ENCODE measurements at regions not wholly inside any gene's neighbourhood (a gene's known extent, or its start where the extent isn't known, plus 50 kb on each side); places are given as distances from the start of the nearest gene placed in this dataset.

GRCh38 chr5:26181582-26181981 lies 856.8 kb downstream of the CDH9 start:
- Histone ChIP-seq H3K27me3 (no peaks in the 10 kb centered on the region), H3K4me3 (no peak overlapping the region), H3K36me3 (replicated peaks in 1 of 2) (no peaks in the 10 kb centered on the region), H3K9me3 (replicated peaks in 1 of 3) (no peaks in the 10 kb centered on the region), H3K27ac (no peak overlapping the region), H3K4me1 (replicated peaks in 1 of 2) (no peaks in the 10 kb centered on the region)
- 80 to 96% (median 88%) methylated on average over 1 of the region's 1 CpG for WGBS, 4 donors
- DNase-seq: no peak
- intact Hi-C loops (cut with DNase I): no loop called here
- no peak for TF ChIP-seq POLR2A (IDR thresholded peaks at IDR 0.05)
- TF ChIP-seq, protein P1, sequence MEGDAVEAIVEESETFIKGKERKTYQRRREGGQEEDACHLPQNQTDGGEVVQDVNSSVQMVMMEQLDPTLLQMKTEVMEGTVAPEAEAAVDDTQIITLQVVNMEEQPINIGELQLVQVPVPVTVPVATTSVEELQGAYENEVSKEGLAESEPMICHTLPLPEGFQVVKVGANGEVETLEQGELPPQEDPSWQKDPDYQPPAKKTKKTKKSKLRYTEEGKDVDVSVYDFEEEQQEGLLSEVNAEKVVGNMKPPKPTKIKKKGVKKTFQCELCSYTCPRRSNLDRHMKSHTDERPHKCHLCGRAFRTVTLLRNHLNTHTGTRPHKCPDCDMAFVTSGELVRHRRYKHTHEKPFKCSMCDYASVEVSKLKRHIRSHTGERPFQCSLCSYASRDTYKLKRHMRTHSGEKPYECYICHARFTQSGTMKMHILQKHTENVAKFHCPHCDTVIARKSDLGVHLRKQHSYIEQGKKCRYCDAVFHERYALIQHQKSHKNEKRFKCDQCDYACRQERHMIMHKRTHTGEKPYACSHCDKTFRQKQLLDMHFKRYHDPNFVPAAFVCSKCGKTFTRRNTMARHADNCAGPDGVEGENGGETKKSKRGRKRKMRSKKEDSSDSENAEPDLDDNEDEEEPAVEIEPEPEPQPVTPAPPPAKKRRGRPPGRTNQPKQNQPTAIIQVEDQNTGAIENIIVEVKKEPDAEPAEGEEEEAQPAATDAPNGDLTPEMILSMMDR (IDR thresholded peaks at IDR 0.05): no peak

DNA sequence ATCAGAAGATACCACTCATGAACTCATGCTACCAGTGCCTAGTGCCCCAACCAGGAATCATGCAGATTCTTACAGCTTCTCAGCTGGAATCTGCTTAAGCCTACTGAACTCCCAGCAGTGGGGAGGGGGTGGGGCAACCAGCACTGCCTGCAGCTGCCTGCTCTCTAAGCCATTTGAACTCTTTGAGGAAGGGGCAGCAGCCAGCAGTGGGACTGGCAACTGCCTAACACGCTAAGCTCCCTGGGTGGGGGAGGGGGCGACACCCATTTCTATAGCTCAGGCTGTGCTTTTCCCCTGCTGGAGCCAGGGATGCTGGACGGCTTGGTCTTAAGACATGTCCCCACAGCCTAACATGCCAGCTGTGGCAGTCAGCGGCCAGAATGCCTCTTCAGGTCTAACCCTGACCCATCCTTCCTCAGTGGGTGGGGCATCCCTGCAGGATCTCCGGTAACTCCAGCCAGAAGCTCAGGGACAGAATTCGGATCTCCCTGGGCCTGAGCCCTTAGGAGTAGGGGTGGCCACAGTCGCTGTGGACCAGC lies 889.7 kb downstream of the CDH9 start:
- H3K4me3 ChIP-seq: no peak overlapping the region
- TF ChIP-seq, protein P1 (IDR thresholded peaks at IDR 0.05): no peak
- TF ChIP-seq POLR2A (IDR thresholded peaks at IDR 0.05): no peak
- no peaks in the 10 kb centered on the region for H3K36me3 ChIP-seq (replicated peaks in 1 of 2)
- no peaks in the 10 kb centered on the region for H3K9me3 ChIP-seq (replicated peaks in 1 of 3)
- H3K4me1 ChIP-seq (replicated peaks in 1 of 2): no peaks in the 10 kb centered on the region
- intact Hi-C loops (cut with DNase I): no loop called here
- WGBS, 4 donors: 79 to 86% (median 84%) methylated on average over 1 to 7 of the region's 7 CpGs; no CpG with 5 or more reads in 1 of the 4 donors
- H3K27me3 ChIP-seq: no peaks in the 10 kb centered on the region
- H3K27ac ChIP-seq: no peak overlapping the region
- DNase-seq: no peak

DNA sequence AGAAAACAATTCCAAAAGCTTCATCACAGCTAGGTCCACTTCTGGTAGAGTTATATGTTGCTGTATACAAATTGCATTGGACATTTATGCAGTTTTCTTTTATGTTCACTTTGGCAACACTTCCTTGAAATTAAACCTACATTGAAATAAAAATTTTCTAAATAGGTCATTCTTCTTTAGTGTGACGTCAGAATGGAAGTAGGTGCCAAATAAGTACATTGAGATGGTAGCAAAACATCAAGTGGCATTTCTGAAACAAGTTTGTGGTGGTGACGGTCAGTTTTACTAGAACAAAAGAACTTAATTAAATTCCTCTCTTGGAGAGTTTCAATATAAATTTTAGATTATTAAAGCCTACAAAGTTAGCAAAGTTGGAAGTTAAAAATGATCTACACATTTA lies 895.1 kb downstream of the CDH9 start:
- Histone ChIP-seq H3K27ac (no peak overlapping the region), H3K4me3 (no peak overlapping the region), H3K27me3 (no peaks in the 10 kb centered on the region), H3K4me1 (replicated peaks in 1 of 2) (no peaks in the 10 kb centered on the region), H3K9me3 (replicated peaks in 1 of 3) (no peaks in the 10 kb centered on the region), H3K36me3 (replicated peaks in 1 of 2) (no peaks in the 10 kb centered on the region)
- DNase-seq: no peak
- TF ChIP-seq, protein P1 (IDR thresholded peaks at IDR 0.05): no peak
- no peak for TF ChIP-seq POLR2A (IDR thresholded peaks at IDR 0.05)
- intact Hi-C loops (cut with DNase I): no loop called here
- WGBS, 4 donors: 61 to 69% (median 64%) methylated on average over 2 of the region's 2 CpGs

DNA sequence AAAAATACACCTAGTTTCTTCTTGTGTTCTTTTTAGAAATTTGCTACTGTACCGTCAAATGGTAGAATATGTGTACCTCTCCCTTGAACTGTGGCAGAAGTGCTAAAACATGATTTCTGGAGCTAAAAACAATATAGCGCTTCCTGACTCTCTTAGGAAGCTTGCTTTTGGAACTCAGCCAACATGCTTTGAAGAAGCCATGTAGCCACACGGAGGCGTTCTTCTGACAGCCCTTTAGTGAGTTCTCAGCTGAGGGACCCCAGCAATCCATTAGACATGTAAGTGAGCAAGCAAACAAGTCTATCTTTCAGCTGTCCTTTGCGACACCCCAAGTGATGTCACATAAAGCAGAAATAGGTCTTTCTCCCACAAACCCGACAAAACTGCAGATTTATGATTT lies 917.0 kb downstream of the CDH9 start:
- Histone ChIP-seq H3K27me3 (no peaks in the 10 kb centered on the region), H3K9me3 (replicated peaks in 1 of 3) (no peaks in the 10 kb centered on the region), H3K4me3 (no peak overlapping the region), H3K36me3 (replicated peaks in 1 of 2) (no peaks in the 10 kb centered on the region), H3K4me1 (replicated peaks in 1 of 2) (no peaks in the 10 kb centered on the region), H3K27ac (no peak overlapping the region)
- intact Hi-C loops (cut with DNase I): no loop called here
- WGBS, 4 donors: 31 to 47% (median 36%) methylated on average over 6 of the region's 6 CpGs
- TF ChIP-seq POLR2A (IDR thresholded peaks at IDR 0.05): no peak
- TF ChIP-seq, protein P1 (IDR thresholded peaks at IDR 0.05): no peak
- peak in 1 of 7 donors; percentile 1 for DNase-seq
